LHCN-M2 (cell line): ENCODE measurements at regions not wholly inside any gene's neighbourhood (a gene's known extent, or its start where the extent isn't known, plus 50 kb on each side); places are given as distances from the start of the nearest gene placed in this dataset.
"Not testable (repeated sequence)": the region's sequence is repeated elsewhere in the genome, so short reads cannot be mapped to it uniquely, and the experiment has no call there.

Experiments
- DNase-seq: peaks from one replicate; pipeline ENCODE4 v3.0.0-alpha.2; 2012; ENCODE audit warnings: low read depth

- DNase-seq = no peak
Measured at GRCh38 chr11:57917632-57918031, 106.0 kb upstream of the OR9Q1 start.

GRCh38 chr11:57920971-57921370 is 102.7 kb upstream of the OR9Q1 start:
- DNase-seq = no peak

GRCh38 chr11:57932105-57932504 is 91.6 kb upstream of the OR9Q1 start:
- no peak for DNase-seq

GRCh38 chr11:57935402-57936049 is 88.2 kb upstream of the OR9Q1 start:
- DNase-seq = no peak

- no peak for DNase-seq
Measured at GRCh38 chr11:57936050-57936418, 87.6 kb upstream of the OR9Q1 start.

- no peak for DNase-seq
Measured at GRCh38 chr11:57937431-57937830, 86.2 kb upstream of the OR9Q1 start.

GRCh38 chr11:57938351-57938750 is 85.3 kb upstream of the OR9Q1 start:
- no peak for DNase-seq

- DNase-seq = no peak
Measured at GRCh38 chr11:57940044-57940756, 83.5 kb upstream of the OR9Q1 start.

GRCh38 chr11:57941875-57942274 is 81.8 kb upstream of the OR9Q1 start:
- no peak for DNase-seq

- no peak for DNase-seq
Measured at GRCh38 chr11:57942808-57943207, 80.9 kb upstream of the OR9Q1 start.

- not testable (repeated sequence) for DNase-seq
Measured at GRCh38 chr11:57943766-57944165, 79.9 kb upstream of the OR9Q1 start.

GRCh38 chr11:57946628-57947027 is 77.1 kb upstream of the OR9Q1 start:
- DNase-seq = no peak

- DNase-seq = no peak
Measured at GRCh38 chr11:57964660-57965059, 59.0 kb upstream of the OR9Q1 start.

GRCh38 chr11:57971272-57972012 is 52.2 kb upstream of the OR9Q1 start:
- DNase-seq = no peak

GRCh38 chr11:57972013-57972367 is 51.7 kb upstream of the OR9Q1 start:
- no peak for DNase-seq
